Nephron progenitor cell (in vitro differentiated cells): ENCODE measurements at regions not wholly inside any gene's neighbourhood (a gene's known extent, or its start where the extent isn't known, plus 50 kb on each side); places are given as distances from the start of the nearest gene placed in this dataset.
A peak's percentile ranks its signal among the peaks of the same experiment; 100 is the strongest.

ENCODE experiments used
- DNase-seq: peaks from one replicate; pipeline ENCODE4 v3.0.0; 2021
- H3K27ac Mint-ChIP-seq: 2 replicates; pipeline ENCODE4 v1.8.0; 2021; ENCODE audit warnings: mild to moderate bottlenecking, moderate library complexity, mixed read lengths
- H3K27me3 Mint-ChIP-seq: 2 replicates; pipeline ENCODE4 v1.8.0; 2021; ENCODE audit warnings: mild to moderate bottlenecking, low read depth, mixed read lengths; ENCODE audit not compliant: poor library complexity
- H3K36me3 Mint-ChIP-seq: 2 replicates; pipeline ENCODE4 v1.8.0; 2021; ENCODE audit warnings: low read depth, mixed read lengths
- H3K4me1 Mint-ChIP-seq: 2 replicates; pipeline ENCODE4 v1.8.0; 2021; ENCODE audit warnings: mixed read lengths
- H3K4me3 Mint-ChIP-seq: 2 replicates; pipeline ENCODE4 v1.8.0; 2021; ENCODE audit warnings: mild to moderate bottlenecking, moderate library complexity, mixed read lengths
- H3K9me3 Mint-ChIP-seq: 2 replicates; pipeline ENCODE4 v1.8.0; 2021; ENCODE audit warnings: mild to moderate bottlenecking, moderate library complexity, mixed read lengths
- TF ChIP-seq, protein P1 (sequence below): fragments of 200-600 bp; sonication (generic); IDR thresholded peaks from 2 replicates; pipeline ENCODE4 v1.5.0; 2021; ENCODE audit warnings: antibody characterized with exemption

DNA sequence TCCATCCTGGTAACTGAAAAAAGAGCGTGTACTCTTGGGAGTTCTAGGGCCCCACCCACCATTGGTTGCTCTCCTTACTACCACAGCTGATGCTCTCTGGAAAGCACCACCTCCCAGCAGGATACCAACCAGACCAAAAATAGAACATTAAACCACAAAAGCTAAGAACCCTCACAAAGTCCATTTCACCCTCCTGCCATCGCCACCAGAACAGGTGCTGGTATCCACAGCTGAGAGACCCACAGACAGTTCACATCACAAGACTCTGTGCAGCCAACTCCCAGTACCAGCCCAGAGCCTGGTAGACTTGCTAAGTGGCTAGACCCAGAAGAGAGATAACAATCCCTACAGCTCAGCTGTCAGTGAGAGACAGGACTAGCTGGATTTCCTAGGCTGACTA, 240.6 kb downstream of the PABPC4L start:
- TF ChIP-seq, protein P1, sequence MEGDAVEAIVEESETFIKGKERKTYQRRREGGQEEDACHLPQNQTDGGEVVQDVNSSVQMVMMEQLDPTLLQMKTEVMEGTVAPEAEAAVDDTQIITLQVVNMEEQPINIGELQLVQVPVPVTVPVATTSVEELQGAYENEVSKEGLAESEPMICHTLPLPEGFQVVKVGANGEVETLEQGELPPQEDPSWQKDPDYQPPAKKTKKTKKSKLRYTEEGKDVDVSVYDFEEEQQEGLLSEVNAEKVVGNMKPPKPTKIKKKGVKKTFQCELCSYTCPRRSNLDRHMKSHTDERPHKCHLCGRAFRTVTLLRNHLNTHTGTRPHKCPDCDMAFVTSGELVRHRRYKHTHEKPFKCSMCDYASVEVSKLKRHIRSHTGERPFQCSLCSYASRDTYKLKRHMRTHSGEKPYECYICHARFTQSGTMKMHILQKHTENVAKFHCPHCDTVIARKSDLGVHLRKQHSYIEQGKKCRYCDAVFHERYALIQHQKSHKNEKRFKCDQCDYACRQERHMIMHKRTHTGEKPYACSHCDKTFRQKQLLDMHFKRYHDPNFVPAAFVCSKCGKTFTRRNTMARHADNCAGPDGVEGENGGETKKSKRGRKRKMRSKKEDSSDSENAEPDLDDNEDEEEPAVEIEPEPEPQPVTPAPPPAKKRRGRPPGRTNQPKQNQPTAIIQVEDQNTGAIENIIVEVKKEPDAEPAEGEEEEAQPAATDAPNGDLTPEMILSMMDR: no peak
- H3K4me1 Mint-ChIP-seq: peaks cover 7% of the 10 kb centered on the region

DNA sequence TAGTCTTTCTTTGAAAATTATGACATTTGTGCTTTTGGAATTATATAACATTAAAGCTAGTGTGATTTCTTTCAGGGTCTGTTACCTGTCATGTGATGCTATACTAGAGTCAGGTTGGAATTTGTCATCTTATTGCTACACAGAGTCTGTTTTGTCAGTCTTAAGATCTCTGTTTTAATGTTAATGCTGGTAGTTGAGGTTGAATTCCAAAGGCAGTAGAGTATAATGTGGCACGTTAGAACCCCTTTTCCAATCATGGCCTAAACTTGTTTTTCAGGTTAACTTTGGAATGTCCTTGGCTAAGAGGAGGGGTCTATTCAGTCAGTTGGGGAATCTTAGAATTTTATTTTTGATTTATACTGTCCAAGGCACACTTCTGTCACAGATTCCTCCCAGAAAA, 258.5 kb downstream of the PABPC4L start:
- no peak overlapping the region for H3K27ac Mint-ChIP-seq
- no peaks in the 10 kb centered on the region for H3K4me1 Mint-ChIP-seq
- no peaks in the 10 kb centered on the region for H3K27me3 Mint-ChIP-seq
- DNase-seq: no peak
- no peaks in the 10 kb centered on the region for H3K9me3 Mint-ChIP-seq
- no peak overlapping the region for H3K4me3 Mint-ChIP-seq
- H3K36me3 Mint-ChIP-seq: no peaks in the 10 kb centered on the region
- TF ChIP-seq, protein P1: no peak

More for the DNA sequence above, 240.6 kb downstream of the PABPC4L start:
- Mint-ChIP-seq H3K36me3 (no peaks in the 10 kb centered on the region), H3K27ac (peak overlapping the region; percentile 88), H3K9me3 (peaks cover 37% of the 10 kb centered on the region), H3K27me3 (no peaks in the 10 kb centered on the region), H3K4me3 (no peak overlapping the region)
- no peak for DNase-seq

DNA sequence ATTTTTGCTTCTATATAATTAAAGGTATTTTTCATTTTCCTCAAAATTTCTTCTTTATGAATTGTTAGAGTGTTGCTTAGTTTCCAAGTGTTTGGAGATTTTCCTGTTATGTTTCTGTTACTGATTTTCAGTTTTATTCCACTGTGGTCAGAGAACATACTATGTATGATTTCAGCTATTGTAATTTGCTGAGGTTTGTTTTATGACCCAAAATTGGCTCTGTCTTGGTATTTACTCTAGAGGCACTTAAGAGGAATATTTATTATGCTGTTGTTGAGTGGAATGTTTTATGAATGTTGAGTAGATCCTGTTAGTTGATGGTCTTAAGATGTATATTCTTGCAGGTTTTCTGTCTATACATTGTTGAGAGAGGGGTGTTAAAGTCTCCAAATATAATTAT, 263.5 kb downstream of the PABPC4L start:
- H3K27me3 Mint-ChIP-seq: peaks cover 4% of the 10 kb centered on the region
- no peak for DNase-seq
- H3K9me3 Mint-ChIP-seq: no peaks in the 10 kb centered on the region
- no peaks in the 10 kb centered on the region for H3K36me3 Mint-ChIP-seq
- no peak overlapping the region for H3K27ac Mint-ChIP-seq
- H3K4me1 Mint-ChIP-seq: no peaks in the 10 kb centered on the region
- no peak overlapping the region for H3K4me3 Mint-ChIP-seq
- TF ChIP-seq, protein P1: no peak

DNA sequence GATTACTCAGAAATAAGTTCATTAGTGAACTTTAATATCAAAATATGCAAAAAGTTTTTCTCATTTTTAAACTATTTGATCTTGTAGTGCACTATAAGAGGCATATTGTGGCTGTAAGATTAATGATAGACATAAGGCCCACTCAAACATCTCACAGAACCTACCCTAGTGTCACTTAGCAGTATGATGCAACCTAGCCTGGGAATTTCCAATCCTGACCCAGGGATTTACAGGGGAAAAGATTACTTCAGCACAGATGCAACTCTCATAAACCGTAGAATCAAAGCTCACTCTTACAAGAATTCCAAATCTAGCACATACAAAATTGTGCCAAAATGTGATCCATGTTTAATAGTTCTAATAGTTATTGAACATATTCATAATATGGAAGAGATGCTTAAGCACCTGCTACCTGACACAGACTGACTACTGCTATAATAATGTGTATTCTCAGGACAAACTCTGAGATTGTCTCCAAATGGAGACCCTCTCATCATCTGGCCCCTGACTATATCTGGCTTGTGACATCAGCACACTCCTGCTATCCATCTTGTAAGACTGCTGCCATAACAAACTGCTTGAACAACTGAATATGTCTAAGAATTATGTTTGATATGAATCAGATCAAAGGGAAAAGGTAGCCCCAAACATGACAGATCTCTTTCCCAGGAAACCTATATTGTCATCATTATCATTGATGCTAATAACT, 271.9 kb downstream of the PABPC4L start:
- Mint-ChIP-seq H3K4me3 (no peak overlapping the region), H3K27me3 (no peaks in the 10 kb centered on the region), H3K27ac (no peak overlapping the region), H3K4me1 (no peaks in the 10 kb centered on the region), H3K9me3 (no peaks in the 10 kb centered on the region), H3K36me3 (no peaks in the 10 kb centered on the region)
- TF ChIP-seq, protein P1: no peak
- no peak for DNase-seq

DNA sequence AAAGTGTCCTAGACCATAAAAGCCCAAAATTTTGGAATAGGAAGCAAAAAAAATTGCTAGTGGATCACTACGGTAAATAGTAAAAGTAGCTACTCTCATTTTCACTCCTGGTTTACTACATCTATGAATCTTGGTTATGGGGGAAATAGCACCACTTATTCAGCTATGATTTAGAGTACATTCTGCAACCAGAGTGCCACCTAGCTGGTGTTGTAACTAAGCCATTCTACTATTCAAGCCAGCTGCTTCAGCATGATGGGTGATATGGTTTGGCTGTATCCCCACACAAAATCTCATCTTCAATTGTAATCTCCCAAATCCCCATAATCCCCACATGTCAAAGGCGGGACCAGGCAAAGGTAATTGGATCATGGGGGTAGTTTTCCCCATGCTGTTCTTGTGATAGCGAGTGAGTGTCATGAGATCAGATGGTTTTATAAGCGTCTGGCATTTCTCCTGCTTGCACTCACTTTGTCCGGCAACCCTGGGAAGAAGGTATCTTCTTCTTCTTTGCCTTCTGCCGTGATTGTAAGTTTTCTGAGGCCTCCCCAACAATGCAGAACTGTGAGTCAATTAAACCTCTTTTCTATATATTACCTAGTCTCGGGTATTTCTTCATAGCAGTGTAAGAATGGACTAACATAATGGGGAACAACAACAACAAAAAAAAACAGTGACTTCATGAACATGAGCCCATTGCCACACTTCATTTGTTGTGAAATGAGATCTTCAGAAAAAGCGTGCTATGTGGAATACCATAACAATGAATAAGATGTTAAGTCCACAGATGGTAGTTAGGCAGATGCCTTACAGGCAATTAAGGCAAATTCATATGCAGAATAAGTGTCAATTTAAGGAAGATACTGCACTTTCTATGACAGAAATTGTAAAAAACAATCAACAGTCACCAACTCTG, 280.1 kb downstream of the PABPC4L start:
- H3K4me3 Mint-ChIP-seq: no peak overlapping the region
- DNase-seq: no peak
- TF ChIP-seq, protein P1: no peak
- no peaks in the 10 kb centered on the region for H3K36me3 Mint-ChIP-seq
- H3K27me3 Mint-ChIP-seq: peaks cover 3% of the 10 kb centered on the region
- H3K9me3 Mint-ChIP-seq: no peaks in the 10 kb centered on the region
- H3K4me1 Mint-ChIP-seq: no peaks in the 10 kb centered on the region
- H3K27ac Mint-ChIP-seq: no peak overlapping the region
